ENCODE measurements at regions not wholly inside any gene's neighbourhood (a gene's known extent, or its start where the extent isn't known, plus 50 kb on each side); places are given as distances from the start of the nearest gene placed in this dataset.

- intact Hi-C loops (cut with micrococcal nuclease; ENCODE audit: unreplicated experiment) = no loop called here
- no peak overlapping the region for H3K4me3 ChIP-seq (ENCODE audit: low read depth, low read length, poor library complexity, severe bottlenecking)
- H3K27ac ChIP-seq (ENCODE audit: low read depth, low read length, poor library complexity, severe bottlenecking) = no peak overlapping the region
- ChIA-PET CTCF (no interaction called here), POLR2A (ENCODE audit: low non-redundant PET) (no interaction called here)
- BruUV-seq (replicated peaks) = no TSS peak
- TF ChIP-seq EZH2 (IDR thresholded peaks at IDR 0.05; ENCODE audit: borderline replicate concordance, low read depth, low read length, poor library complexity, severe bottlenecking) (no peak), CTCF (conservative IDR thresholded peaks at IDR 0.05; ENCODE audit: low read depth, low read length) (no peak)
- H3K9me3 ChIP-seq (ENCODE audit: low read depth, low read length, poor library complexity, severe bottlenecking) = no peaks in the 10 kb centered on the region
- H3K36me3 ChIP-seq (ENCODE audit: insufficient read depth, low read length, poor library complexity, severe bottlenecking) = no peaks in the 10 kb centered on the region
- no peak for DNase-seq (ENCODE audit: low spot score)
- no peaks in the 10 kb centered on the region for H3K27me3 ChIP-seq (replicated peaks; ENCODE audit: insufficient read depth, low read depth, low read length, poor library complexity)
- no peaks in the 10 kb centered on the region for H3K4me1 ChIP-seq (ENCODE audit: insufficient read depth, low read length, poor library complexity, severe bottlenecking)
Measured at GRCh38 chr21:43299441-43300277, 127.3 kb downstream of the SIK1 start.

GRCh38 chr21:43298546-43299440 is 128.1 kb downstream of the SIK1 start:
- CTCF ChIA-PET = no interaction called here
- no peak for DNase-seq (ENCODE audit: low spot score)
- no peak overlapping the region for H3K4me3 ChIP-seq (ENCODE audit: low read depth, low read length, poor library complexity, severe bottlenecking)
- no TSS peak for BruUV-seq (replicated peaks)
- H3K9me3 ChIP-seq (ENCODE audit: low read depth, low read length, poor library complexity, severe bottlenecking) = no peaks in the 10 kb centered on the region
- no peaks in the 10 kb centered on the region for H3K4me1 ChIP-seq (ENCODE audit: insufficient read depth, low read length, poor library complexity, severe bottlenecking)
- H3K36me3 ChIP-seq (ENCODE audit: insufficient read depth, low read length, poor library complexity, severe bottlenecking) = no peaks in the 10 kb centered on the region
- no peak for TF ChIP-seq CTCF (conservative IDR thresholded peaks at IDR 0.05; ENCODE audit: low read depth, low read length)
- TF ChIP-seq EZH2 (IDR thresholded peaks at IDR 0.05; ENCODE audit: borderline replicate concordance, low read depth, low read length, poor library complexity, severe bottlenecking) = no peak
- POLR2A ChIA-PET (ENCODE audit: low non-redundant PET) = no interaction called here
- no peak overlapping the region for H3K27ac ChIP-seq (ENCODE audit: low read depth, low read length, poor library complexity, severe bottlenecking)
- H3K27me3 ChIP-seq (replicated peaks; ENCODE audit: insufficient read depth, low read depth, low read length, poor library complexity) = no peaks in the 10 kb centered on the region
- intact Hi-C loops (cut with micrococcal nuclease; ENCODE audit: unreplicated experiment) = no loop called here

GRCh38 chr21:43297989-43298388 is 128.9 kb downstream of the SIK1 start:
- H3K36me3 ChIP-seq (ENCODE audit: insufficient read depth, low read length, poor library complexity, severe bottlenecking) = no peaks in the 10 kb centered on the region
- H3K9me3 ChIP-seq (ENCODE audit: low read depth, low read length, poor library complexity, severe bottlenecking) = no peaks in the 10 kb centered on the region
- H3K27ac ChIP-seq (ENCODE audit: low read depth, low read length, poor library complexity, severe bottlenecking) = no peak overlapping the region
- no TSS peak for BruUV-seq (replicated peaks)
- CTCF ChIA-PET = no interaction called here
- intact Hi-C loops (cut with micrococcal nuclease; ENCODE audit: unreplicated experiment) = no loop called here
- H3K4me3 ChIP-seq (ENCODE audit: low read depth, low read length, poor library complexity, severe bottlenecking) = no peak overlapping the region
- no peaks in the 10 kb centered on the region for H3K4me1 ChIP-seq (ENCODE audit: insufficient read depth, low read length, poor library complexity, severe bottlenecking)
- no peak for DNase-seq (ENCODE audit: low spot score)
- H3K27me3 ChIP-seq (replicated peaks; ENCODE audit: insufficient read depth, low read depth, low read length, poor library complexity) = no peaks in the 10 kb centered on the region
- no peak for TF ChIP-seq EZH2 (IDR thresholded peaks at IDR 0.05; ENCODE audit: borderline replicate concordance, low read depth, low read length, poor library complexity, severe bottlenecking)
- no peak for TF ChIP-seq CTCF (conservative IDR thresholded peaks at IDR 0.05; ENCODE audit: low read depth, low read length)
- POLR2A ChIA-PET (ENCODE audit: low non-redundant PET) = no interaction called here

Measured in A673 (cell line).